Stimulated activated CD8-positive, alpha-beta memory T cell treated with anti-CD3 and anti-CD28 coated beads, Interleukin-12 subunit alpha, Interleukin-12 subunit beta, amount 100 ng/mL, for 24 hours (primary cell): ENCODE measurements at regions not wholly inside any gene's neighbourhood (a gene's known extent, or its start where the extent isn't known, plus 50 kb on each side); places are given as distances from the start of the nearest gene placed in this dataset.

ENCODE experiments used
- DNase-seq: peaks from one replicate; pipeline ENCODE4 v3.0.0-alpha.2; 2020; ENCODE audit errors: extremely low read depth

- DNase-seq: no peak
Observed at GRCh38 chr1:181430015-181430885, 53.1 kb upstream of the CACNA1E start.
